ENCODE measurements at regions not wholly inside any gene's neighbourhood (a gene's known extent, or its start where the extent isn't known, plus 50 kb on each side); places are given as distances from the start of the nearest gene placed in this dataset.

- intact Hi-C loops (cut with micrococcal nuclease) (loop anchor here (2.0 kb wide), 1 partner anchor 29 kb away; no protein-coding TSS in a partner anchor), in situ Hi-C loops (cut with MboI) (no loop called here)
- H3K4me1 ChIP-seq (replicated peaks in 1 of 2; ENCODE audit: control insufficient read depth in 2 of 2, insufficient read depth in 2 of 2, low read length in 2 of 2): peaks cover 0 to 13% of the 10 kb centered on the region in 2 experiments; a peak in 3 of 5 replicates
- DNase-seq (ENCODE audit: extremely low read depth in 1 of 4, low spot score in 3 of 4): no peak
- H3K9me3 ChIP-seq (replicated peaks; ENCODE audit: control insufficient read depth, insufficient read depth, low read depth, low read length): no peaks in the 10 kb centered on the region
- ATAC-seq: no peak
- ChIA-PET POLR2A (interaction anchor here (0.5 to 2.4 kb wide), 7 partner anchors 10 to 44 kb away, joined by 3 to 11 read pairs (median 4); no protein-coding TSS in a partner anchor), CTCF (ENCODE audit: low intra/inter-chr PET ratio) (no interaction called here)
- 0 out of 3 replicates have a peak, but pooled peaks cover 3% of the 10 kb centered on the region for H3K79me2 ChIP-seq (ENCODE audit: control insufficient read depth, insufficient read depth, low read length)
- H3K9me1 ChIP-seq (ENCODE audit: control insufficient read depth, insufficient read depth, low read length): no peaks in the 10 kb centered on the region
- H3K36me3 ChIP-seq (ENCODE audit: control insufficient read depth, insufficient read depth, low read length): no peaks in the 10 kb centered on the region; the same call in 2 of the 3 replicates
- no peaks in the 10 kb centered on the region for H3K27me3 ChIP-seq (ENCODE audit: control insufficient read depth in 2 of 2, insufficient read depth in 2 of 2, low read length in 2 of 2)
- H2AFZ ChIP-seq (ENCODE audit: low read depth, low read length): no peak overlapping the region
- H3K9ac ChIP-seq (ENCODE audit: insufficient read depth in 1 of 2, low read depth in 2 of 2, low read length in 2 of 2): no peak overlapping the region
- H3K4me2 ChIP-seq (ENCODE audit: insufficient read depth, low read length): no peak overlapping the region
- H3K27ac ChIP-seq (ENCODE audit: extremely low read depth, low read depth, low read length): no peak overlapping the region
- 64% methylated on average over 2 of the region's 2 CpGs for WGBS (ENCODE audit: insufficient coverage, low coverage, missing lambda C conversion rate)
- FAIRE-seq: no peak
- BruUV-seq (replicated peaks): no TSS peak
- H3K4me3 ChIP-seq: no peak overlapping the region
- H4K20me1 ChIP-seq (replicated peaks; ENCODE audit: control insufficient read depth, insufficient read depth, low read length): no peaks in the 10 kb centered on the region
- TF ChIP-seq PBX2 (CRISPR knock-in tag; IDR thresholded peaks at IDR 0.05; ENCODE audit: low read depth): no peak
- no peak for TF ChIP-seq PBX2 (tag; conservative IDR thresholded peaks at IDR 0.05; ENCODE audit: low read depth)
- TF ChIP-seq CBX8 (IDR thresholded peaks at IDR 0.05; ENCODE audit: borderline replicate concordance, extremely low read depth, low read depth, low read length, poor library complexity, severe bottlenecking): no peak
- no peak for TF ChIP-seq GATAD2B (IDR thresholded peaks at IDR 0.05; ENCODE audit: borderline replicate concordance)
- no peak for TF ChIP-seq RBM22 (IDR thresholded peaks at IDR 0.05; ENCODE audit: low read depth, low read length, poor library complexity, severe bottlenecking)
- TF ChIP-seq PHB (CRISPR knock-in tag; IDR thresholded peaks at IDR 0.05): no peak
- no peak for TF ChIP-seq ARNT (IDR thresholded peaks at IDR 0.05)
- TF ChIP-seq ZNF408 (CRISPR knock-in tag; IDR thresholded peaks at IDR 0.05; ENCODE audit: low read depth): no peak
- TF ChIP-seq ZNF354B (CRISPR knock-in tag; IDR thresholded peaks at IDR 0.05): no peak
- TF ChIP-seq ZNF609 (CRISPR knock-in tag; IDR thresholded peaks at IDR 0.05; ENCODE audit: borderline replicate concordance): no peak
- no peak for TF ChIP-seq CEBPG (CRISPR knock-in tag; IDR thresholded peaks at IDR 0.05)
- no peak for TF ChIP-seq CEBPG (tag; conservative IDR thresholded peaks at IDR 0.05 in 1 of 2, IDR thresholded peaks at IDR 0.05 in 1 of 2)
- TF ChIP-seq KLF6 (CRISPR knock-in tag; IDR thresholded peaks at IDR 0.05; ENCODE audit: borderline replicate concordance): no peak
Observed at GRCh38 chr1:39131940-39132339, 72.6 kb upstream of the MACF1 start.
